GM18858 (cell line): ENCODE measurements at regions not wholly inside any gene's neighbourhood (a gene's known extent, or its start where the extent isn't known, plus 50 kb on each side); places are given as distances from the start of the nearest gene placed in this dataset.

ENCODE experiments used
- ATAC-seq: cut with Tn5 transposase; IDR thresholded peaks from one replicate; pipeline ENCODE4 v1.9.1; 2021; ENCODE audit not compliant: unreplicated experiment

DNA sequence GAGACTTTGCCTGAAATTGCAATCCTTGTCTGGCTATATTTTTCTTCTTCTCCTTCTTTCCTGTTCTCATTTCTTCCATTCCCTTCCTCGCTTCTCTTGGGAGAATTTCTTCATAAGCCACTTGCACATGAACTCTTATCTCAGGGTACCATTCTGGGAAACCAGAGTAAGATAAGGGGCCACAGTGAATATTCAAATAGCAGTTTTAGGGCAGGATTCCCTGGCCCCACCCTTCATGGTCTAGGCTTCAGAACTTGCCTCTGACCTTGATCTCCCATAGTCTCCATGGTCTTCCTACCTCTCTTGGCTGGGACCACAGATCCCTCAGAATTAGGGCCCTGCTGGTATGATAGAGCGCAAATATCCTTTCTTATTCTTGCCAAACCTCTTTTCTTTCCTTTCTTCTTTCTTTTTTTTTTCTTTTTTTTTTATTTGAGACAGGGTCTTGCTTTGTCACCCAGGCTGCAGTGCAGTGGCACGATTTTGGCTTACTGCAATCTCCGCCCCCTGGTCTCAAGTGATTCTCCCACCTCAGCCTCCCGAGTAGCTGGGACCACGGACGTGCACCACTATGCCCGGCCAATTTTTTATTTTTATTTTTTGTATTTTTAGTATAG, 123.0 kb upstream of the CITED2 start:
- no peak for ATAC-seq

DNA sequence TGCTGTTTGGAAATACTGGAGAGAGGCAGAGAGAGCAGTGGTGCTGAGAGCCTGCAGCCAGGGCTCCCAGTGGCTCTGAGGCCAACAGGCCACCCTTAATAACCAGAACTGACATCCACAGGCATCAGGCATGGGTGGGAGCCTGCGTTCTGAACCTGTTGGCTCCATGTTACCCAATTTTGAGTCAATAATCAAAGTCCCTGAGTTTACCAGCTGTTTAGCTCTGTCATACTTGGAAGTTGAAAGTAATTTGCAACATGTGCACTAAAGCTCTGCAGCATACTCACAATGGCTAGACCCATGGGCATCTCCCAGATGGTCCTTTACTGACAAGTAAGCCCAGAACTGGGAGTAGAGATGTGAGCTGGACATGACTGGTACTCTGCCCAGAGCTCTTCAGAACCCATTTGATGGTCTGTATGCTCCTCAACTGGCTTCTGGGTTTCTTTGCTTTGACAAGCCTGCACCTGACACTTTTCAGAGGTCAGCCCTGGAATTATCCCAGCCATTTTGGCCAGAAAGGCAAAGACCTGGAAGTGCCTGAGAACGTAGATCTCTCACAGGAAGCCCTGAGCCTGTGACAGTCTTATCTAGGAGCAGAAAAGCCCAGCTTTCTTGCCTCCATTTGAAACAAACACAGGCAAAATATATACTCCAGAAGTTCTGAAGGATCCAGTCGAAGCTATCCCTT, 122.4 kb upstream of the CITED2 start:
- ATAC-seq = no peak

DNA sequence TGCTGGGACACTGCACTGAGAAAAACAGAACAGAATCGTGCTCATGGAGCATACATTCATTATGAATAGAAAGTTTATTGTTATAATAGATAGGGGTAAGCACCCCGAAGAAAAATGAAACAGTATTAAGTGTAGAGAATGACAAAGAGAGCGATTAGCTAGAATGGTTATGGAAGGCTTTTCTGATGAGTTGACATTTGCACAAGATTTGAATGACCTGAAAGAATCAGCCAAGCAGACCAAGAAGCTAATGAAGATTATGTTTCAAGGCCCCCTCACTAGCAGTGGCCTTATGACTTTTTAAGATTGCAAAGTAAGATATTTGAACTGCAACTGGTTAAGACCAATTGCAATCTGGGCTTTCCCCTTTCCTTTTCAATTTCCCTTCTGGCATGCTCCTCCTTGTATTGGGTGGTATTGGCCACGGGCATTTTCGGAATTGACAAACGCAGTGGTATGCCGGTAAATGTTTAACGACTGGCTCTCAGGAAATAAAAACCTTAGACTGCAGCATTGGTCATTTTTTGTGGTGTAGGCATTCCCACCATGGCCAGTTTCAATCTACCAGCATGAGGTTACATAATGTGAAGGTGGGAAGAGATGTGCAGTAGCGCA, 120.0 kb upstream of the CITED2 start:
- ATAC-seq = no peak

DNA sequence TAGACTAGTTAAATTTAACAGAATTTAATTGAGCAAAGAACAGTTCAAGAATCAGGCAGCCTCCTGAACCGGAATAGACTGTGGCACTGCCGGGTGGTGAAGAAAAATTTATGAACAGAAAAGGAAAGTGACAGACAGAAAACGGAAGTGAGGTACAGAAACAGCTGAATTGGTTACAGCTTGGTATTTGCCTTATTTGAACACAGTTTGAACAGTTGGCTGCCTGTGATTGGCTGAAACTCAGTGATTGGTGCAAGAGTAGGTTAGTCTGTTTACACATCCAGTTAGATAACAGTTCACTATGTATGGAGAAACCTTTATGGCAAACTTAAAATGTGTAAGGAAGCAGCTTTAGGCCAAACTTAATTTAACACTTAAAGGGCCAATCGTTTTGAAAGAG, 116.0 kb upstream of the CITED2 start:
- ATAC-seq = peak; percentile 72

DNA sequence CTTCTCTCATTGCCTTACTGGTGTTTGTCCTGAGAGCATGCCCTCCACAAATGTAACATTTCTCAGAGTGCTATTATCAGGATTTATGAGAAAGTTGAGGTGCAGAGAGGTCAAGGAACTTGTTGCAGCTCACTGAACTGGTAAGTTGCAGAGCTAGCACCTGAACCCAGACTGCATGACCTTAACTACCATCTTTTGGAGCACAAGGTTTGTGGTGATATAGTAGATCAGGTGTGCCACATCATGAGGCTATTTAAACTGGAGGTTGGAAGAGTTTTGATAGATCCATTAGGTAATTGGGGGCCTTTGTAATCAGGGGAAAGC, 112.0 kb upstream of the CITED2 start:
- no peak for ATAC-seq

DNA sequence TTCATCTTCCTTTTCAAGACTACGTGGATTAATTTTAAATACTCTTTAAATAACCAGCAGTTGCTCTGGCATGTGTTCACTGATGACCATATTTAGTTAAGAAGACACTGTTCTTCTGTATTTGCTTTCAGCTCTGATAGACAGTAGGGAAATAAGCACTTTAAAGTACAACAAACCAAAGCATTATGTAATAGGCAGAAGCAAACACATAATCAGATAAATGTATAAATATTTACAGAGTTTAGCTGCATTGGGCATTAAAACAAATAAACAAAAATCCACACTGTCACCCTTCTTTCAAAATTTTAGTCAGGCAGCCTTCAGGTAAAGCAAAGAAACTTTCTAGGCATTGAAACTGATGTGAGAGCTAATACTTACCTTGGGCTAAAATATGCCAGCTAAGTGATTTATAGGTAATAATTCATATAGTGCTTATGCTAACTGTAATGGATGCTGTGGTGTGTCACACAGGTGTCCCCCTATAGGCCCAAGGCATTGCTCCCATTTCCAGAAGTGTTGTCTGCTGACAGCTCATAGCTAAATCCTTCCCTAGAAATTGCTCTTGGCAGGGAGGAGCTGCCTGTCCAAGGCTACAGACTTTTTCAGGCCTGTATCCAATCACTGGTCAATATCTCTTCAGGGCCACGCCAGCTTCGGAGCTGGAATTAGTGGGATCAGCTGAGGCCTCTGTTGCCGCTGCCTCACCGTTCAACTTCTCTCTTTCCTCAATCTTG, 111.5 kb upstream of the CITED2 start:
- ATAC-seq = no peak

DNA sequence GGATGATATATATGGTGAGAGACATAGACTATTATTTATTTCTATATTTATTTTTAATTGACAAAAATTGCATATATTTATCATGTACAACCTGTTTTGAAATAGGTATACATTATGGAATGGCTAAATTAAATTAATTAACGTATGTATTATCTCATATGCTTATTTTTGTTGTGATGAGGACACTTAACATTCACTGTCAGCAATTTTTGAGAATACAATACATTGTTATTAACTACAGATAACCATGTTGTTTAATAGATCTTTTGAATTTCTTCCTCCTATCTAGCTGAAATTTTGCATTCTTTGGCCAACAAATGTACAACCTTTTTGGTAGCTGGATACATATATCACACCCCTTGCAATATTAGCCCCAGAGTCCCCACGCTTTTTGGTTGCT, 110.7 kb upstream of the CITED2 start:
- no peak for ATAC-seq

DNA sequence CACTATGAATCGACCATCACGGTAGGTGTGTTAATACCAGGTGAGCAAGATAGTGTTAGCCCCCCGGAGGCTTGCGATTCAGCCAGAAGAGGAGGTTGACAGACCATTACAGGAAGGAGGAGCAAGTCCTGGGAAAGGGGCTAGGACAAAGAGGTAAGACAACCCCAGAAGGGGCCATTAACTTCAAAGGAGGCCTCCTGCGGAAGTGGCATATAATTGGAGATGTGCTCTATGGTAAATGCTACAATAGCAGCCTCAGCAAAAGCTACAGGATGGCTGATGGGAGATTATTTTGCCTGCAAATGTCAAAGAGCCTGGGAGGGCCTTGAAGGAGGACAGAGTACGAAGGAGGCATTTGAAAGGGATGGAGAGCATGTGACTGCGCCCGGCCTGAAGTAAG, 108.6 kb upstream of the CITED2 start:
- ATAC-seq = no peak

DNA sequence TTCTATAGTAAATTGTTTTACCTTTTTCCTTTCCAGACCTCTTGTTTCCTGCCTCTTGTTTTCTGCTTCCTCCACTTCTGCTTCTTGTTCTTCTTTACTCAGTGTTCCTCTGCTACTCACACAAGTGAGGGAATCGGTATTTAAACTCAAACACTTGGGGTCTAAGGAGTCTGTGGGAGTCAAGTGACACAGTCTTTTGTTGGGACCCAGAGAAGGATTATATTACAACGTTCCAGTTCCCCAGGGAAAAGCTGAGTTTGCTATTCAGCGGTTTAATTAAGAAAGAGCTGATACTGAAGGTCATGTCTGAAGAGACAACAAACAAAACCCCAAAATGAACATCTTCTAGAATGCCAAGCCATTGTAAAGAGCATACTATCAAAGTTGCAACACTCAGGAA, 107.8 kb upstream of the CITED2 start:
- no peak for ATAC-seq

DNA sequence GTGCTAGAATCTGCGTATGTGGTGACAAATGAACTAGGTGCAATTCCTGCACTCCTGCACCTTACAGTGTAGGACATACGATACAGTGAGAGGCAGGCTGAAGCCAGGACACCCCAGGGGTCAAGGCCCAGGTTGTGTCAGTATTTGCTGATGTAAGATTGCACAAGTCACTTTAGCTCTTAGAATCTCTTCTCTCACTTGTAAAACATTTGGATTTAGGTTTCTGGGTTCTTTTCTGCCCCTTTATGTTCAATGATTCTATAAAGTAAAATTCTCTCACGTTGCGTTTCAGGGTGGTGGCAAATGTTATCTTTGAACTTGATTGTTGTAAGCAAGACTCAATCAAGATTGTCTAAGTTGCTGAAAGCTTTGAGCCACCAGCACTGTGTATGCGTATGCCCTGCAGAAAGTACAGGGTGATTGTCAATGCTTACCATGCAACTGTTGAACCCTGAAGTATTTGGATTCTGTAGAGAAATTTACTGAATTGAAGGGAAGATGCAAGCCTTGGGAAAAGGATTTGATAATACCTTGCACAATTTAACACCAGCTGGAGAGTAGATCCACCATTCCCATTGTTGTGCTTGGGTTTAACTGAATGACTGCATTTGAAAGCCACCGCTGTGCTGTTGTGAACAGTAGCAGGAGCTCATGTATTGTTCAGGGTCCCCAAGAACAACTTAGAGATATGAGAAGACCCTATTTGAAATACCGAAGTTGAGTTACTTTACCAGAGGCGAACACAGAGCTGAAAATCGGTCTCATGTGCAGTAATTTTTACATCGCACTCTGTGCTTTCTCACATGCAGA, 106.1 kb upstream of the CITED2 start:
- no peak for ATAC-seq

DNA sequence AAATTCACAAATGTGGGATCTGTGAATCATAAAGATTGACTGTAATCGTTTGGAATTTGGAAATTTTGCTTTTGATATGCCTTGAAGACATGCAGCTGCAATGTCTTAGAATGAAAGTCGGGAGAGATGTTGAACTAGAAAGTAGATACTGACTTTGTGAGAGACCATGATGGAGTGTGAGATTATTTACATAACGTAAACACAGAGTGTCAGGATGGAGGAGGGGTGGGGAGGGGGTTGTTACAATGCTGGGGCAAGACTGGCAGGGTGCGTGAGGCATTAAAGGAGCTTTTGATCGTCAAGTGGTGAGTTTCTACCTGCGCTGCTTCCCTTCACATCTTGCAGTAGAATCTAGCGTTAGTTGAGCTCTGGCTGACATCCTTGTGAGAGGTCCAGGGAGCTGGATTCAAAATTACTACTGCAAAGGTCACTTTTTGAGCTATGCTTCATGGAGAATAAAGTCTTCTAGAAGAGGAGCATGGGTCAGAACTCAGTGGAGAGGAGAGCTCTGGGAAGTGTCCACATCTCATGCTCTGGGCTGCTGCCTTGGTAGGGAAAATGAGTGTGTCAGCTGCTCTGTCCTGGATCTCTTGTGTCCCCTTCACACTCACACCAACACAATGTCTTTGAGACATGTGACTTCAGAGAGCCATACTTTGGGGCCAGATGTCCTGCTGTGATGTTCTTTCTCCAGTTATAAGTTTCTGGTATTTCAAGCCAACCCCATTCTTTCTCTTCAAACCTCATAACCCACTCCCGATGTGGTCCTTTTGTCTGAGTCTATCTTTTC, 105.2 kb upstream of the CITED2 start:
- no peak for ATAC-seq

DNA sequence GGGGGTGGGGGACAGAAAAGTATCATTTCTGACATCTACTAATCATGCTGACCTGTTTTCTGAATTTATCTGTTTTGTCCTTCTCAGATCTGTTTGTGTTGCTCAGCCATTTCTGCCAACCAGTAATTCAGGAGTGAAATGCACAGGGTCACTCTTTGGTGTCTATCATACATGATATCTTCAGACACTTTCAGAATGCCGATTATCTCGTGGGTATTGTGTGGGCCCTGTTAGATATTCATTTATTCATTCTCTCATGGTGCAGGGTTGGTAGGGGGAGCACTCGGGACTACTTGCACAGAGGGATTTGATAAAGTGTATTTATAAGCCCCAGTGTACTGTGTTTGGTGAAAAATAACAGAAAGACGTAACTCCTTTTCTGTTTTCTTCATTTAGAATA, 101.2 kb upstream of the CITED2 start:
- ATAC-seq = no peak

DNA sequence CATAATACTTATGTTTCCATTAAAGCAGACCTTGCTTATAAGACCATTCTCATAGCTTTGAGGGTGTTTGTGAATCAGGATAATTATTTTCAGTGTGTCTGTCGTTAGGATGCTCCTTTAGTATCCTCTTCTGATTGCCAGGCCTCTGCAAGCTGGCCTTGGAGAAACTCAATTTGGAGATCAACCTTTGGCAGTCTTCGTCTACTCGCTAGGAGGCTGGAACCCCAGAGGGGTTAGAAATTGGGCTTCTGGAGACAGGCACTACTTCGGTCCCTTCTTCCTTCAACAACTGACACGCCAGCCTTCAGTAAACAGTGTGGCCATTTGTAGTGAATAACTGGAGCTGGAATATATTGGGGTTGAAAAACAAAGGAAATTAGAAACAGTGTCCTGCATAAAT, 100.8 kb upstream of the CITED2 start:
- ATAC-seq = no peak

DNA sequence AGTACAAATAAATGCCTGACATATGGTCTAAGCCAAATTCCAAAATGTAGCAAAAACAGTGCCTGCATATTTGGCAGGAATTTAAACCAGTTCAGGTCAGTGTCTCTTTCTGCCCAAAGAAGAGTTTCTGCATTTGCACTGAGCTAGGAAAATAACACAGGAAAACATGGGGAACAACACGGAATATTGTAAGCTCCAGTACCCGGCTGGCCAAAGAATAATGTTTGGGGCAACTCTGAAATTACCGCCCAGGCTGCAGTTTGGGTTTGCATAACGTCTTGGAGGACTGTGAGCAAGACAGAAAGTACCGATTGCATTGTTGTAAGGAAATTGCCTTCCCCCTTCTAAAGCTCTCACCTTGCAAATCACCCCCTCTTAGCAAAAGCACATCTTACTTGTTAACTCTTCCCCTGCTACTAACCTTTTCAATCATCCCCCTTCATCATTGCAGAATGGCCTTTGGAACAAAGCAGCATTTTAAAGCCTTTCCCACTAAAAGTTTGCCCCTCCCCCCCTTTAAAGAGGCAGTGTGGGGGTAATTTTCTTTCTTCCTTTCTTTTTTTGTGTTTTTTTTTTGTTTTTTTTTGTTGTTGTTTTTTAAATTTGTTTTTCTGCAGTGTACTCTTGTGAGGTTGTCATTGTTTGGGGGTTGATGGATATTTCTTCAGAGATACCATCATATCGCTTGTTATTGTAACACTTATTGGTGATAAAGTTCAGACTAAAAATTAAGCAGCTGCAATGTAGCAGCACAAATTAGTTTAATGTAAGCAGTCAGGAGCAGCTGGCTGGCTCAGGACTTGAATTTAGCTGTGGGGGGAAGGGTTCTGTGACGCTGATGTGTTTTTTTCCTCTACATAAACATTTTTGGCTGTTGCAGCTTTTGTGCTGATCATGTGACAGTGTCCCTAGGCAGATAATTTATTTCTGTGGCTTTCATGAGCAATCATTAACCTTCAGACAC, 100.0 kb upstream of the CITED2 start:
- no peak for ATAC-seq

DNA sequence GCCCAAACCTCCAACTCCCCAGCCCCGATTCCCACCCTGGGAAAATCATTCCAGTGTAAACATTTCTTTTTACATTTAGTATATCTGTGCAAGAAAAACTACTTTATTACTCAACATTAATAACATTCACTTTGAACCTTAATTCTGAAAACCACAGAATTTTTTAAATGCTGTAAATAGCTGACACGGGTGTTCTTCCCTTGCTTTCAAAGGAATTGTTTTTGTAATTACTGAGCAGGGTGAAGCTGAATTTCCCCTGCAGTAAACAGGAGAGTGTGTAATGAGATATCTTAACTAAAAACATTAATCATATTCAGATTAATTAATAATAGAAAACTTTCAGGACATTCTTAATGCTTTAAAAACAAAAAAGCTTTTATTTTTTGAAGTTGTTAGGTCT, 99.3 kb upstream of the CITED2 start:
- ATAC-seq = no peak

DNA sequence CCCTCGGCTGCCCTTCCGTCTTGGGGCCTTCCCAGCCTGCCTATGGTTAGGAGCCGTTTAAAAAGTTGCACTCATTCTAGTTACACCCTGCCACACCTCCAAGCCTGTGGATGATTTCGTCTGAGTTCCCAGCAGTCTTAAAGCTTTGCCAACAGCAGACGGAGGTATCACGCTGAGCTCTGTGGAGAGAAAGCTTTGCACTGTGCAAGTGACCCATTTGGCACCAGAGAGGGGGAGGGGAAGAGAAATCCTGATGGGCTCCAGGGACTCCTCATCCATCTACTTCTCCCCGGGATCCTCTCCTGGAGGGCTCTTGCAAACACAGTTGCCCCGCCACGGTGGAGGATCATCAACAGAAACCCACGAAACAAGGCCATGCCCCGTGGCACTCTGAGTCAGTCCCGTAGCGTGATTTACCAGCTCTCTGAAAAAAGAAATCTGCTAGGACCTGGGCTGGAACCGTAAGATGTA, 98.8 kb upstream of the CITED2 start:
- ATAC-seq = no peak

DNA sequence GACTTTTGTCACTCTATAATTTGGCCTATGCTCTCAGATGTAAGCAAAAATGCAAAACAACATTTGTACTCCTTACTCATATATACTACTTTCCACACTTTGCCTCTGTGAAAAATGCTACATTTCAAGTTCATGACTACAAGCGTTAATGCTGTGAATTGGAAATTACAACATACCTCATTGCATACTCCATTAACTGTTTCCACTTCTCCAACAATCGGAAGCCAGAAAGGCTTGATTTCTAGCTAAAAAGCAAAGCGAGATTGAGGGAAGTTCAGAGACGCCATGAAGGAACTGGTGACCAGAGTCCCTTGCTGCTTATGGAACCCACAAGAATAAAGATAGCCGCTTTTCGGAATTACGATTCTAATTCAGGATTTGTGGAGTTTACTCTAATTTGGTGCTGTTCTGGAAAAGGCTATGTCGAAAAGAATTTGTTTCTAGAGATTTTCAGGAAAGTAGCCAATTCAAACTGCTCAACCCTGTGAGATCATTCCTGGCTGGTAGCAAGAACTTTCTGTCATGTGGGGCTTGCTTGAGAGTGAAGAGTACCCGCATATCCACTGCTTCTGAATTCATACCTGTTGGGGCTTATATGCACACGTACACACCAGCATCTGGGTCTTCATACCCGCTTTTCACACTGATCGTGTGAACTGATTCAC, 98.0 kb upstream of the CITED2 start:
- no peak for ATAC-seq

DNA sequence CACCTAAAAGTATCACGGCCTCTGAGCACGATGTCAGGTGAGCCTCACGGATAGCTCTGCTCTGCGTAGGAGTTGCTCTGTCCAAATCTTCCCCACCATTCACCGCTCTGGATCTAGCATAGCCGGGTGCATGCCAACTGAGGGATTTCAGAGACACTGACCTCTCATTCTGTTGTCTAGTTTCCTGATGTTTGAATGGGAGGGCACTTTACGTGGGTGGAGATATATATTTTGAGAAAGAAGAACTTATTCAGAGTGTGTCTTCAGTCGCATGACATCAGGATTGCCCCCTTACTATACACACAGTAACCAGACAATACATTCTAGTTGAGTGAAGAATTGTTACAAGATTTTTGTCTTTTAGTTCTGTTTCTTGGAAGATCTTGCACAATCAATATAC, 96.5 kb upstream of the CITED2 start:
- ATAC-seq = no peak
